C4-2B (cell line): ENCODE measurements at regions not wholly inside any gene's neighbourhood (a gene's known extent, or its start where the extent isn't known, plus 50 kb on each side); places are given as distances from the start of the nearest gene placed in this dataset.

Experiments
- CTCF ChIP-seq: fragments of 450-650 bp; conservative IDR thresholded peaks from 2 replicates; pipeline ENCODE4 v1.5.1; 2017; ENCODE audit warnings: mild to moderate bottlenecking
- ZFX ChIP-seq: fragments of 450-650 bp; IDR thresholded peaks from 2 replicates; pipeline ENCODE4 v1.6.1; 2017

- TF ChIP-seq CTCF = no peak
- TF ChIP-seq ZFX = no peak
Observed at GRCh38 chr3:23052208-23052607, 150.9 kb upstream of the UBE2E2 start.
